IPS-NIHi11 (cell line): ENCODE measurements at regions not wholly inside any gene's neighbourhood (a gene's known extent, or its start where the extent isn't known, plus 50 kb on each side); places are given as distances from the start of the nearest gene placed in this dataset.

ENCODE experiments used
- DNase-seq: peaks from one replicate; pipeline ENCODE4 v3.0.0; 2012; ENCODE audit warnings: mixed read lengths, low spot score

DNA sequence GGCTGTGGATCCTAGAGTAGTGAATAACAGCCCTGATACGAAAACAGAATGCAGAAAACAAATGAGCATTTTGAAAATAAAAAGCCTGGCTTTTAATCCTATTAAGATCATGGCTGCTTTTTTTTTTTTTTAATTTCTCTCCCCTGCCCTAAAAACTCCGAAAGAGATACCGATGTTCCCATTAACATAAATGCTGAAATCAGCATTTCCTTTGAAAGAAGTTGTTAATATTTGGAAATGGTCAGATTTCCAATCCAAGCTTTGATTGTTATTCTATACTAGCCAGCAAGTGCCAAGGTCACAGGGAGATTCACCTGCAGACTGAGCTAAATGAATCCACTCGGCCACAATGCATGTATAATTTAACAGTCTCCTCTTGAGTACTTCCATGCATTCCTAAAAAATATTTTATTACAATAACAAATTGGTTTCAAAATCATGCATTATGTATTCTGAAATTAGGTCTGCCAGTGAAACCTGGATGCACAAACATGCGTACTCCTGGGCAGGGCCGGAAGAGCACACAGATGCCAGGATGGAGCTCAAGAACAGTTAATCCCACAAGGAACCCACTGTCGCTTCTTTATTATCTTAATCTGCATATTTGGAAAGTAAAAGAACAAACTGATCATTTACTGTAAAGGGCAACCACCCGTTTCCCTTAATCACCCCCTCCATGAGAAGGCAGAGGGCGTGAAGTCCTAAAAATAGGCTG lies 521.5 kb upstream of the ZFHX3 start:
- DNase-seq, result no peak

DNA sequence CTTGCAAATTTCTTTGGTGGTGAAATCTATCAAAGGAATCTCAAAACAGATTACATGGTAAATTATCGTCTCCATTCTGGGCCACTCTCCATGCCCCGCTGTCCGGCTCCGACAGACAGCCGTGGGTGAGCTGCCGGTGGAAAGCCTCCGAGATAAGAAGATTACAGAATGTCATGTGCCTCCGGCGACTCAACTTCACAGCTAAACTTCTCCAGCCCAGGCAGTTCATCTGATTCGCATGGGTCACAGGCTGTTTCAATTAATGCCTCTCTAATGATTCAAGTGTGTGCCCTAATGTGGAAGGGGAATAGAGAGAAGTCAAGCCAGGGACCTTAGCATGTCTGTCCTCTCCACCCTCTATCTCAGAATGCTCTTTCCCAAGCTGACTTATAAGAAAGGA lies 520.8 kb upstream of the ZFHX3 start:
- no peak for DNase-seq

DNA sequence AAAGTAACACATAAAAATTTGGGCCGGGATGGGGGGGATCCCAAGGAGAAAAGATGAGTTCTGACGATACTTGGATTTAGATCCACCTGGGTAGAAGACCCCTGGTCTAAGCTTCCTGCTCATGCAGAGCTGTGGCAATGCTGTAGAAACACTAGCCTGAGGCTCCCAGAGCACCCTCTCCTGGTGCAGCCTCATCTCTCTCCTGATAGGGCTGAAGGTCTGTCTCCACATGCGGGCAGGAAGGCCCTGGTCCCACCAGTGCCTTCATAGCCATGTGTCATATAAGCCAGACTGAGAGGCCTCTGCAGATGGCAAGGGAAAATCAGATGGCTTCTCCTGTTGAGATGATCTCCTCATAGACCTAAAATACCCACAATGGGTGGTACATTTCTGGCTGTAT lies 518.0 kb upstream of the ZFHX3 start:
- no peak for DNase-seq

DNA sequence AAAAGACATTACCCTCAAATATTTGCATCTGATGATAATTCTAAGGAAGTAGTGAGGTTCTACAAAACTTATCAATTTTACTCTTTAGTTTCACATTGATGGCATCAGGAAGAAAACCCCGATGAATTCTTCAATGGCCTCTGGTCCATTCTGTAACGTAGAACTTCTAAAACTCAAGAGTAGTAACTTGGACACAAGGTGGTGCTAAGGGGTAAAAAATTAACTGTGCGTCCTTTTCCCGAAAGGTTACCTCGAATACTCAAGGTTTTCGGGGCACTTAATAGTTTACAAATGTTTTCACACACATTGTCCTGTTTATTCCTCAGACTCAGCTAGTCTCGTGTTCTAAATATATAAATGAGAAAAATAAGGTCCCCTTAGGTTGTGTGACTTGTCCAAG lies 517.3 kb upstream of the ZFHX3 start:
- DNase-seq, result no peak

DNA sequence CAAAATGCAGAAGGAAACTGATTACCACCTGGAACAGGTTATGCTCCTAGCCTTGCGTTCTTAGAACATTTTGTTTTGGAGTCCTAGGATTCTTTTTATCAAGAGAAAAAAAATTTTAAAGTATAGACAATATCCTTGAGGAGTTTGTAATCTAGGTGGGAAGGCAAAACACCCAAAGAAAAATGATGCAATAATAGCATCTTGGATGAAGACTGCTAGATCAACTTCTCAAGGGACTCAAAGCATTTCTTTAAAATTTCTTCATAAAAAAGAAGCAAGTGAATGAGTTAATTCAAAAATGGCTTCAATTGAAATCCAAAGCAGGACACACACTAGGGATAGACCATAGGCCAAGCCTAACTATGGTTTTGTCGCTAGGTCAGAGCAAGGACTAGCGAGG lies 515.8 kb upstream of the ZFHX3 start:
- no peak for DNase-seq

DNA sequence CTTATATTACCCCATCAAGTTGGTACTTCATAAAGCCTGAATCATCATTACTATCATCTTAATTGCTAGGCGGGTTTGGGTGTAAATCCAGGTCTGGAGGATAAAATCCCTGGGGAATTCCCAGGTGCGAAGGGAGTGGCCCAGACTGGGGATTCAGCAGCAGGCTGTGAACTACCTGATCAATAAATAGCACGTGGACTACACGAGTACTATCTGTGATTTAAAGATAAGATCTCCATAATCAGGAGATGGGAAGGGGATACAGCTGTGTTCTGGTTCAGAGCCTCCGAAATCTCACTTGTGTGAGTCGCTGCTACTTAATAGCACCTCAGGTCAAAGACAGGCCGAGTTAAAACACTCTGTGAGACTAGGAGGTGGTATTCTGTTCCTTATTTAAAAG lies 512.6 kb upstream of the ZFHX3 start:
- no peak for DNase-seq

DNA sequence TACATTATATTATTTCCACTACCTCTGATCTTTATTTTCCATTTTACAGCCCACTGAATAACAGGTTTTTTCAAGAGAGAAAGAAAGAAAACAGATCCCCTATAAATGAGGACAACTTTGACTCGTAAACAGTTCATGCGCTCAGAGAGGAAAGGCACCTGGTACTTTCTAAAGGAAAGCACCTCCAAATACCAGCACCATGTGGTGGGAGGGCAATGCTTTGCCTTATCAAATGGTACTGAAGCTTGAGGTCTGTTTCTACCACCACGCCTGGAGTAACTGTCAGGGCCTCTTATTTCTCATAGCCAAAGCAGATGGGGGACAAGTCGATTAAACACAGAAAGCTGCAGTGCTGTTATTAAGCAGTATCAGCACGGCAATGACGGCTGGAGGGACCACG lies 510.3 kb upstream of the ZFHX3 start:
- DNase-seq, result no peak

DNA sequence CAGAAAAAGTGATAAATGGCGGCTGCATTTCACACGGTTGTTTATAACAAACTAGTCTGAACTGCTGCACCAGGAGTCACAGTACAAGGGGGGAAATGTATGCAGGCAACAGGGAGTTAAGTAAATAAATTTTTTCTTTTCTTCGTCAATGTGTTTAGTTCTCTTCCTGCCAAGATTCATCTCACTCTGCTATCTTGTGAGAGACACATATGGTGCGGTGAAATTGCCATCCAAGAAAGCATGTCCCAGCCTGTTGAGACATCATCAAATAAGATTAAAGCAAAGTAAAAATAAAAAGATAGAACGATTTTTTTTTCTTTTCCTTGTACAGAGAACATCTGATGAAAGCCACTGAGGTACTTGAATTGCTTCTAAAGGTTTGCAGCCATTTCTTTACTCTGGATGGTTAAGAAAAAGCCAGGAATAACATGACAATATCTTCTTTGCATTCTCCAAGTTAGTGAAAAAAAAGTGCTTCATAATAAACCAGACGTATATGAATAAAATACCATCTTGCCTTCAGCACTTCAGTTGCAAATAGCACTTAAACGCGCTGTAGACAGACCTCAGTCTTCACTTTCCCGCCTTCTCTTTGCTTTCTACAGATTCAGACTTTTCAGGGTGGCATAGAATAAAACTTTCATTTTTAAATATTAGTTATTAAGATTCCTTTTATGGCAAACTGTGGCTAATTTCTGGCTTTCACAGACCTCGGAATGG lies 506.2 kb upstream of the ZFHX3 start:
- no peak for DNase-seq

DNA sequence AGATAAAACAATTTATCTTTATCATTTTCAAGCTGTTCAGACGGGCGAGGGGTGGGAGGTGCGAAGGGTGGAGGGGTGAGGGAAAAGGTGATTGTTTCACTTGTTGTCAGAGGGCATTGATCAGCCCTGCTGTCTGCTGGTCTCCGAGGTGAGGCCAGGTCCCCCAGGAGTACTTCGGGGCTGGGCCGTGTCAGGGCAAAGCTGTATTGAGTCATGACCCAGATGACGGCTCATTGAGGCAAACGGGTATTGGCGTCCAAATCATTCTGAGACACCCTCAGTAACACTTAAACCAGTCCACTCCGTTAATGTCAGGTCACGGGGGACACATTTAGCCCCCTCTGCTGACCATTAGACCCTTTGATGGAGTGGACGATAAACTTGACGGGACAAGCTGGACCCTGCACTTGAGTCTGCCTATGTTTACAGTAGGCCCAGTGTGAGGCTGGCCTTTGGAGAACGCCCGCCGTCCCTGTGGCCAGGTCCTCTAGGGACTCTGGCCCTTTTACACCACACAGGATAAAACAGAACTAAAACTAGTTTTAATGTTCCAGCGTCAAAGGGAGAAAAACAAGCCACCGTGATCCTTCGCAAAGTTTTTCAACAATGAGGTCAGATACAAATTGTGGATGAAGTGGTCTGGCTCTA lies 502.2 kb upstream of the ZFHX3 start:
- DNase-seq, result no peak

DNA sequence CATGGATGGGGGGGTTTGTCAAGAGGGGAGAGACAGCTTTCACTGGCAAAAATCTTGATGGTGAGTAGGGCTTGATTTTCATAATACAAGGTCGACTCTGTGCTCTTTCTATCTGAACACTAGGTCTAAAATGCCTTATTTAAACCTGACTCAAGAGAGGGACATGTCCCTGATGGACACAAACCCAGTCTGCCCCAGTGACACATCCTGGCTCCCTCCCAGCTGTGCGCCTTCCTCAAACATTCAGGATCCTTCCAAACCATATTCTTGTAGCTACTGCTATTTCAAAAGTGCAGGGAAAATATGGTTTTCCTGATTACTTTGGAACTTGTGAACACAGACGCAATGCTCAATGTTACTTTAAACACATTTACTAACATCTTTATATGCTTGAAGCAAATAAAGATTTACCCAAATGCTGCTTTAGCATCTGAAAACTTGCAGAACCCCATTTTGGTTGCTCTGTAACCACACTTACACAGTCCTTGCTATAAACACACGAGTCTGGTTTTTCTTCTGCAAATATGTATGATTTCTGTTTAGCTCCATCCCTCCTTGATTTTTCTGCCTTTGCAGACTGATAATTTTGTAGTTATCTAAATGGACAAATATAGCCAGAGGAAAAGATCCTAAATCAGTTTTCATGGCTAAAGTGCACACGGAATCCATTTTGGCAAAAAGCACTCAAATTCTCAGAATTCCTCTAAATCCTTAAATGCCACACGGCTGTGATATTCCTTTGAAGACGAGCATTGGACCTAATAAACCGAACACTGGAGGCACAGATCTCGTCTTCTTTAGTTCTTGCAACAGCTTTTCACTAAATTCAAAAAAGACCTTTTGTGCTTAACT lies 499.9 kb upstream of the ZFHX3 start:
- no peak for DNase-seq

DNA sequence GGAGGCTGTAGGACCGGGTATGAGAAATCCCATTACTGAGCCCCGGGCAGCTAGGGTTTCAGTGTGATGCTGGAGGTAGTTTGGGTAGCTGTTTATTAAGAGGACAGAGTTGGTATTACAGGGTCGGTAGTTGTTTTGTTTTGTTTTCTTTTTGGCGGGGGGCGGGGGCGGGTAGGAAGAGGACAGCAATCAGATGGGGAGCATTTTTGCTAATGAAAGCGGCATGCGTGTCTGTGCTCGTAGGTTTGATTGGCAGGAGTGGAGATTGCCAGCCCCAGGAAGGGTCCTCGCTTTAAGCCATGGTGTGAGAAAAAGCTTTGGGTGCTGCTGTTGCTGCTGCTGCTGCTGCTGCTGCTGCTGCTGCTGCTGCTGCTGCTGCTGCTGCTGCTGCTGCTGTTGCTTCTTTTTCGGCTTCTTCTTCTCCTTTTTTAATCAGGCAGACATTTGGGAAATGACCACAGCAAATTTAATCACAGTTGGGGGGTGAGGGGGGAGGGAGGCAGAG lies 498.5 kb upstream of the ZFHX3 start:
- DNase-seq, result peak; percentile 17

DNA sequence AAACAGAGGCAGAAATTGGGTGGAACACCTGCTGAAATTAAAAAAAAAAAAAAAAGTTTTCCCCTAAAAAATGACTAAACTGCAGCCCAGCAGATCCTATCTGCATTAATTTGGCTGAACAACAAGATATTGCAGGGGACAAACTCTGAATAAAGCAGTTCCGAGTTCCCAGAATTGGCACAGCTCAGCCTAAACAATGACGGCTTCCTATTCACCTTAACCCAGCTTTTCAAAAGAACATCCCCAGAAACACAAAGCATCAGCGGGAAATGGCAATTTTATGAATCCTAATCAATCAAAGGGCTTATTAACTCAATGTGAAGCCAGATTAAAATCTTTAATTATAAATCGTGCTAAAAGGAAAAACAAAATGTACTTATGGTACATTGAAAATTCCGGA lies 497.8 kb upstream of the ZFHX3 start:
- no peak for DNase-seq

DNA sequence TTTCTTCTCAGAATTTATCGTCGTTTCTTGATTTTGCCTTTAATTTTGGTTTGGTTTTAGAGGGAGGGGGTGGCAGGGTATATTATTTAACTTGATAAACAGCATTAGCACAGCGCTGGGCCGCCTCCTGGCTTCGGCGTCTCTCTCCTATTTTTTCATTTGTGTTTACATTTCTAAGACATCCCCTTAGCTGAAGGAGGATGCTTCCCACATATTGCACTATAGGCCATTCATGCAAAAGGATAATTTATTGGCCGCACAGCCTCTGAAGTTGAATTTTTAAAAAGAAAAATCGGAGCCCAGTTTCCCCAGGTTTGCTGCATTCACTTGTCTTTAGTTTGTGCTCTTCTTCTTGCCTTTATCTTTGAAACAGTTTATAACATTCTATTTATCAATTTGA lies 497.4 kb upstream of the ZFHX3 start:
- no peak for DNase-seq

DNA sequence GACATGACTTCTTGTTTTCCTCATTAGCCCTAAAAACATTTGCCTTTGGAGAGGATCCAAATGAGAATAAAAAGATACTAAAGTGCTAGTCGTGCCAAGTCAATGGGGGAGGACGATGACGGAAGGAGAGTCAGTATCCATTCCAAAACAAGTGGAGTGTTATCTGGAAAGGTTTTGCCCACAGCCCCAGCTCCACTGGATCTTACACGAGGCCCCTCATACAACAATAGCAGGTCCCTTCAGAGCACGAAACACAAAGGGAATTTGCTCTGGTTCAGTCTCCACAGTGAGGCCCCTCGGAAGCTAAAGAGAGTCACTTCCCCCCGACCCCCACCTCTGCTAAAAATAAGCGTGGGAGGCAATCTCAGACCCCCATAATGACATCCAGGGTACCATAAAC lies 496.9 kb upstream of the ZFHX3 start:
- no peak for DNase-seq

DNA sequence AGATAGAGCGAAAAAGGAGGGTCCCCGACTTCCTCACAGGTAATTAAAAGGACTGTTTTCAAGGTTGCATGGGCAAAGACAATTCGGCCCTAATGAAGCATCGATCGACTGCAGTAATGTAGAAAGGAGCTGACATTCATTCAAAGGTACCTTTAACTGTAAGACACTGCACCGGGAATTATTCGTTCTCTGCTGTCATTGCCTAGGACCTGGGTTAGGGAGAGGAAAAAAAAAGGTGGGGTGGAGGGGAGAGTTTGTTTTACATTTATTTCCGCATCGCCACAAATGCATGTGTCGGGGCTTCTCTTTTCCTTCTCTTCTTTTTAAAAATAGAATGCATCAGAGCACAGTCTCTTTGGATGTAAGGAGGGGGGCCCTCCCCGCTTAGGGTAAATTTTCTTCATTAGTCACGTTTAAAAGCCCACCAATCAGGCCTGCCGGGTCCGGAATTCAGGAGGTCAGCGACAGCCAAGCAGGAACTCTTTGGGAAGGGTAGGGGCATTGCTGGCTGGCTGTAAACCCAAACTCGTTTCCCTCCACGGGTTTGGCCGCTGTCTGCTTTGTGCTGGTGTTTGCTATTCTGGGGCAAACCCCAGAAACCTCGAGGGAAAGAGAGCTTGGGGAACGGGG lies 496.2 kb upstream of the ZFHX3 start:
- no peak for DNase-seq

DNA sequence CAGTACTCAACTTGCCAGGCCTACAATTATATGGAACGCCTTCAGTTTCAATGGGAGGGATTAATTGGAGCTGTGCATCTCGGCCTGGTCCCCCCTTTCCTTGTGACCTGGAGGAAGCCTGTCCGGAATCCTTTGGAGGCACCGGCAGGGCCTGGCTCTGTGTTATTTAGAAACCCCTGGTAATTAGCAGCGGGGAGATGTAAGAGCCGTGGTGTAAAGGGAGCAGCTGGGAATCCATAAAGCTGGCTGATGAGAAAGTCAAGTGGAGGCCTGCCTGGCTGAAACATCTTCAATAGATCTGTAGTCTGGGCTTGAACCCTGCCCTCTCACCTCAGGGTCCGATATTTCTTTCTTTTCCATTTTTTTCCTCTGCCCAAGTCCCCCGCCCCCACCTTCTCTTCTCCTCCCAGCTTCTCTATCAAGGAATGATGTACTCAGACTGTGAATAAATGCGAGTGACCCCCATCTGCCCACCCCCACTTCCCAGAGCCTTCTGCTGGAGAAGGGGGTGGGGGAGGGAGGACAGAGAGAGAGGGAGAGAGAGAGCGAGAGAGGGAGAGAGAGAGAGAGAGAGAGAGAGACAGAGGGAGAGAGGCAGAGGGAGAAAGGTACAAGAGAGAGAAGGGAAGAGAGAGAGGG lies 495.5 kb upstream of the ZFHX3 start:
- no peak for DNase-seq

DNA sequence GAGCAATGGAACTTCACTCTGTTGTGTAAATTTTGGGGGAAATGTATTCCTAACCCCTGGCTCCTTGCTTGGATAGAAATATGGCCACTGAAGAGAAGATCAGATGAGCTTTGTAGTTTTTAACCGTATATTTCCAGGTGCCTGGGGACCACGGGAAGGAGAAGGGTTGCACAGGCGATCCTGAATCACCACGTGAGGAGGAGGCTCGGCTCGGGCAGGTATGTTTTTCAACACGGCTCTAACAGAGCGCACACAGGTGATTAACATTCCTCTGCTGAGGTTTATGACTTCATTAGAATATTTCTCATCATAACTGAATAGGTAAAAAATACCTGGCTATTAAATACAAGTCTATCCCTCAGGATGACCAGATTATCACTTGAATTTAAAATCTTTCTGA lies 495.0 kb upstream of the ZFHX3 start:
- no peak for DNase-seq

DNA sequence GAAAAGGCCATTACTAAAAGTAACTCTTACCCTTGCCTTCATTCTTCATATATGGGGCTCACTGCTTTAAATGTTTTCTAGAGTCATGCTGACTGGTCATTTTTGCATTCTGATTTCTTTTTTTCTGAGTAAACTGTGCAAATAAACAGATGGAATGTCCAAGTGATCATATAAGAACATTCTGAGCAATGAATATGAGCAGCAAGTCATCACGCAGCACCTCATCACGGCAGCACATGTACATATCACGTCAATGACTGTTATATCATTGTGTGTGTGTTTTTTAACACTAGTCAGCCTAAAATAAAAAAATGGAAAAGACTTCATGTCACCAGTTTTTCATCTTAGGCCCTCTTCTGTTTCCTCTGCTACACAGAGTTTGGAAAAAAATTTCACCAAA lies 490.0 kb upstream of the ZFHX3 start:
- no peak for DNase-seq

DNA sequence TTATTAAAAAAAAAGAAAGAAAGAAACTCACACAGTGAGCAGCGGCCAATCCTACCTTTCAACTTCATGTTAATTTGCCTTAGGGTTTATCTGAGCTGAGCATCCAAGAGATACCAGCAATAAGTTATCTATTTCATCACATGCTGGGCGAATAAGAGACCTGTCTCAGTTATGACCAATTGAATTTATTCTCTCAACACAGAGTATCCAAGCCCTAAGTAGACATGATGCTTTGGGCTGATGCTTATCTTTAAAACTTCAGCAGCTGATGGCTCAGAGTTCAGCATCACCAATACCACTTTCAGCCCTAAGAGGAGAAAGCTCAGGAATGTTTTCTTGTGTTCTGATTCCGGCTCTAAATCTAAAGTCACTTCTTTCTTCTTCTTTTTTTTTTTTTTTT lies 489.0 kb upstream of the ZFHX3 start:
- no peak for DNase-seq

DNA sequence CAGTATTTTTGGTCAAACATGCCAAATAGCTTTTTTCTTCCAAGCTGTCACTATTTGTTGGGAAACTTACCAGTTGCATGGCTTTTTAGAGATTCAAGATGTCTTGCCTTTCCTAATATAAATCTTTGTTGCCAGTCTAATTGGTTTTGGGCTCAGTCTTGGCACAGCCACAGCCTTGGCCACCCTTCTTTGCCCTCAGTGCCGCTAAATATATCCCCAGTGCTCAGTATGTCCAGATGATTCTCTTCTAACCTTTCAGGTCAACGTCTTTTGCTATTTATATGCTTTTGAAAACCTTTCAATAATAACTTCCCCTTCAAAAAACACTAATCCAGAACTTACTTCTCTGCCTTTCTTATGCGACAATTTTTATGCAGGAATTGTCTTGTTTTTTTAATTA lies 483.1 kb upstream of the ZFHX3 start:
- DNase-seq, result no peak

DNA sequence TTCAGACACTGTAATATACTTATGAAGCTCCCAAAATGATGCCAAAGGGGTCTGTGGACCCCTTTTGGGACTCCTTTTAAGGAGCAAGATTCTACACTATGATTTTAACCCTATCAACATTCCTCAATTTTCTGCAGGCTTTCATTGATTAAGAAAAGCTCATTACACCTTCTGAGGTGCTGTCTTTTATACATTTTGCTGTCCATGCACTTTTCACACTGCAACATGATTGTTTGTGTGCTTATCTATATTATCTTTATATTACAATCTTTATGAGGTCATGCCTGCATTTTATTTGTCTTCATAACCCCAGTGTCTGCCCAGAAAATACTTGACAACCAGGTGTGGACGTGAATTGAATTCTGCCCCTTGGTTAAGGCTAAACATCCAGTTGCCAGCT lies 482.6 kb upstream of the ZFHX3 start:
- no peak for DNase-seq
